IMR-90 (cell line): ENCODE measurements at regions not wholly inside any gene's neighbourhood (a gene's known extent, or its start where the extent isn't known, plus 50 kb on each side); places are given as distances from the start of the nearest gene placed in this dataset.

Experiments used
- ATAC-seq: fragments of 200-7000 bp; cut with Tn5 transposase; 2 replicates; pipeline ENCODE4 v1.9.1; 2020; ENCODE audit warnings: low read depth, mild to moderate bottlenecking, moderate library complexity
- BruUV-seq: library from RNA; stranded (reverse); fragments of 400-500 nt; replicated peaks from 2 replicates; lab custom pipeline; 2021; lab: Mats Ljungman, UMichigan
- CTCF ChIA-PET: fragments of 300-600 bp; formaldehyde crosslinking; extraction: SDS; loops from one replicate; lab custom pipeline; 2021; ENCODE audit warnings: antibody characterized with exemption; lab: Yijun Ruan, JAX
- POLR2A ChIA-PET: fragments of 300-600 bp; sonication (Branson Sonifier 250); formaldehyde crosslinking; loops from one replicate; lab custom pipeline; 2022; ENCODE audit warnings: antibody characterized with exemption; ENCODE audit not compliant: unreplicated experiment; lab: Charles Lee
- DNase-seq: peaks from one replicate; pipeline ENCODE4 v3.0.0; 2013
- H2AFZ ChIP-seq: replicated peaks from 2 replicates; pipeline ENCODE3; 2013; ENCODE audit warnings: low read length, mild to moderate bottlenecking; ENCODE audit not compliant: poor library complexity
- H2AK5ac ChIP-seq: 2 replicates; pipeline ENCODE4 v1.6.1; 2013; ENCODE audit warnings: low read depth, low read length, inconsistent platforms
- H2AK9ac ChIP-seq: replicated peaks from 2 replicates; pipeline ENCODE3; 2013; ENCODE audit warnings: mild to moderate bottlenecking, low read depth, low read length, moderate library complexity; ENCODE audit not compliant: poor library complexity
- H2BK120ac ChIP-seq: 2 replicates; pipeline ENCODE4 v1.6.1; 2013; ENCODE audit warnings: low read depth, low read length, inconsistent platforms
- H2BK15ac ChIP-seq: 3 replicates; pipeline ENCODE4 v1.6.1; 2013; ENCODE audit warnings: low read depth, low read length, inconsistent platforms
- H2BK20ac ChIP-seq: 2 replicates; pipeline ENCODE4 v1.6.1; 2013; ENCODE audit warnings: low read depth, mild to moderate bottlenecking, inconsistent platforms, low read length, moderate library complexity
- H2BK5ac ChIP-seq: 2 replicates; pipeline ENCODE4 v1.6.1; 2013; ENCODE audit warnings: mild to moderate bottlenecking, low read depth, low read length, inconsistent platforms; ENCODE audit not compliant: poor library complexity, severe bottlenecking
- H3K14ac ChIP-seq: replicated peaks from 2 replicates; pipeline ENCODE4 v1.6.1; 2013; ENCODE audit warnings: low read depth, low read length, inconsistent platforms
- H3K18ac ChIP-seq: 2 replicates; pipeline ENCODE4 v1.6.1; 2013; ENCODE audit warnings: low read depth, low read length, control low read depth
- H3K23ac ChIP-seq: 2 replicates; pipeline ENCODE4 v1.6.1; 2013; ENCODE audit warnings: low read depth, low read length, inconsistent platforms
- H3K27ac ChIP-seq: 2 replicates; pipeline ENCODE4 v1.5.1; 2013; ENCODE audit warnings: mild to moderate bottlenecking, control low read depth, low read length; ENCODE audit not compliant: insufficient read depth
- H3K27me3 ChIP-seq: 2 replicates; pipeline ENCODE4 v1.6.1; 2013; ENCODE audit warnings: low read length; ENCODE audit not compliant: control insufficient read depth, insufficient read depth
- H3K36me3 ChIP-seq: 2 replicates; pipeline ENCODE4 v1.6.1; 2013; ENCODE audit warnings: low read length, mixed read lengths; ENCODE audit not compliant: control insufficient read depth, insufficient read depth
- H3K4ac ChIP-seq: 2 replicates; pipeline ENCODE4 v1.6.1; 2013; ENCODE audit warnings: low read depth, low read length, inconsistent platforms
- H3K4me1 ChIP-seq: 2 replicates; pipeline ENCODE4 v1.6.1; 2013; ENCODE audit warnings: low read length, mixed read lengths; ENCODE audit not compliant: control insufficient read depth, insufficient read depth
- H3K4me2 ChIP-seq: 2 replicates; pipeline ENCODE4 v1.6.1; 2013; ENCODE audit warnings: low read depth, mild to moderate bottlenecking, control low read depth, low read length, moderate library complexity
- H3K4me3 ChIP-seq: 2 replicates; pipeline ENCODE4 v1.5.1; 2013; ENCODE audit warnings: low read depth, mild to moderate bottlenecking, control low read depth, low read length, moderate library complexity; ENCODE audit not compliant: insufficient read depth
- H3K56ac ChIP-seq: 2 replicates; pipeline ENCODE4 v1.6.1; 2013; ENCODE audit warnings: low read length, inconsistent platforms; ENCODE audit not compliant: insufficient read depth; ENCODE audit errors: extremely low read depth
- H3K79me1 ChIP-seq, 2 experiments: 2 replicates each; pipeline ENCODE4 v1.6.1; 2013; ENCODE audit warnings: low read length in 2 of 2, inconsistent platforms in 1 of 2, low read depth in 1 of 2
- H3K9ac ChIP-seq: 2 replicates; pipeline ENCODE4 v1.6.1; 2013; ENCODE audit warnings: low read depth, low read length, control low read depth
- H3K9me1 ChIP-seq: 2 replicates; pipeline ENCODE4 v1.6.1; 2013; ENCODE audit warnings: low read length, inconsistent platforms; ENCODE audit not compliant: insufficient read depth
- H3K9me3 ChIP-seq: 2 replicates; pipeline ENCODE4 v1.6.1; 2013; ENCODE audit warnings: low read length; ENCODE audit not compliant: control insufficient read depth, insufficient read depth
- H4K20me1 ChIP-seq: 2 replicates; pipeline ENCODE4 v1.6.1; 2013; ENCODE audit warnings: low read length, inconsistent platforms; ENCODE audit not compliant: insufficient read depth
- H4K5ac ChIP-seq: 2 replicates; pipeline ENCODE4 v1.6.1; 2013; ENCODE audit warnings: mild to moderate bottlenecking, low read depth, low read length, control low read depth
- H4K8ac ChIP-seq, 2 experiments: 2 replicates each; pipeline ENCODE4 v1.6.1; 2013; ENCODE audit warnings: low read depth in 2 of 2, low read length in 2 of 2, control low read depth in 1 of 2, inconsistent platforms in 1 of 2
- H4K91ac ChIP-seq: 2 replicates; pipeline ENCODE4 v1.6.1; 2013; ENCODE audit warnings: low read depth, low read length, inconsistent platforms; ENCODE audit not compliant: insufficient read depth
- CTCF ChIP-seq: conservative IDR thresholded peaks from 2 replicates; pipeline ENCODE4 v1.5.1; 2012; ENCODE audit warnings: mild to moderate bottlenecking, low read depth, low read length, improper control_type of control experiment
- ELK1 ChIP-seq: fragments of 150-350 bp; IDR thresholded peaks from 2 replicates; pipeline ENCODE4 v1.6.1; 2016; ENCODE audit warnings: low read depth, mild to moderate bottlenecking, low read length, moderate library complexity, borderline replicate concordance
- MAZ ChIP-seq: IDR thresholded peaks from 2 replicates; pipeline ENCODE4 v1.6.1; 2012; ENCODE audit warnings: low read depth, mild to moderate bottlenecking, low read length, improper control_type of control experiment, moderate library complexity, borderline replicate concordance
- RCOR1 ChIP-seq: IDR thresholded peaks from 2 replicates; pipeline ENCODE4 v1.6.1; 2012; ENCODE audit warnings: mild to moderate bottlenecking, low read length, improper control_type of control experiment; ENCODE audit not compliant: insufficient replicate concordance
- RFX5 ChIP-seq: IDR thresholded peaks from 2 replicates; pipeline ENCODE4 v1.8.0; 2012; ENCODE audit warnings: low read depth, mild to moderate bottlenecking, low read length, moderate library complexity
- SMC3 ChIP-seq: fragments of 150-350 bp; IDR thresholded peaks from 2 replicates; pipeline ENCODE4 v1.6.1; 2016; ENCODE audit warnings: low read depth, mild to moderate bottlenecking, antibody characterized with exemption, low read length, moderate library complexity
- WGBS, 2 experiments: methylation state at CpG; one replicate each; pipeline versions ENCODE4 v1.1.5 to v1.1.7; 2013; ENCODE audit warnings: missing lambda C conversion rate in 2 of 2; ENCODE audit not compliant: insufficient read length in 1 of 2; ENCODE audit errors: extremely low coverage in 2 of 2; 5-methylcytosine and 5-hydroxymethylcytosine counted together
- dilution Hi-C: fragments of 300-500 bp; cut with HindIII; formaldehyde crosslinking; loops from one replicate; pipeline ENCODE4 v1.14.3; 2018; ENCODE audit warnings: low sequenced_read_pairs; ENCODE audit not compliant: unreplicated experiment
- in situ Hi-C: fragments of 300-500 bp; cut with MboI; formaldehyde crosslinking; loops from 3 replicates; pipeline ENCODE4 v1.14.3; 2019; ENCODE audit warnings: low sequenced_read_pairs, inconsistent platforms, mixed read lengths
- intact Hi-C: fragments of 100-400 bp; cut with micrococcal nuclease; formaldehyde crosslinking; loops from 2 replicates; pipeline ENCODE4 v1.10.0; 2022

- POLR2A ChIA-PET = no interaction called here
- Histone ChIP-seq H3K4ac (peak overlapping the region; percentile 73; the same call in 1 of the 2 replicates), H4K8ac (0 out of 4 replicates have a peak overlapping the region, but pooled peaks of 1 of the 2 experiments have one; percentile 63), H2BK120ac (peak overlapping the region; percentile 92), H3K9ac (no peak overlapping the region), H3K23ac (no peak overlapping the region), H2BK5ac (peak overlapping the region; percentile 39), H4K5ac (peak overlapping the region; percentile 40), H3K9me1 (peaks cover 9% of the 10 kb centered on the region), H2AK5ac (no peak overlapping the region; the same call in 1 of the 2 replicates), H2BK15ac (peak overlapping the region; percentile 62; the same call in 1 of the 3 replicates), H3K9me3 (no peaks in the 10 kb centered on the region), H3K14ac (peak overlapping the region; percentile 49; the same call in 1 of the 2 replicates), H3K4me1 (peaks cover 16% of the 10 kb centered on the region), H3K79me1 (no peaks in the 10 kb centered on the region; a peak in 1 of 4 replicates), H3K27ac (peak overlapping the region; percentile 42; the same call in 1 of the 2 replicates), H3K27me3 (no peaks in the 10 kb centered on the region; the same call in 1 of the 2 replicates), H3K4me2 (peak overlapping the region; percentile 58), H3K18ac (peak overlapping the region; percentile 88; the same call in 1 of the 2 replicates), H4K20me1 (no peaks in the 10 kb centered on the region), H3K36me3 (no peaks in the 10 kb centered on the region), H4K91ac (peak overlapping the region; percentile 11; the same call in 1 of the 2 replicates), H2AFZ (no peak overlapping the region), H2AK9ac (no peak overlapping the region), H3K56ac (no peak overlapping the region), H3K4me3 (no peak overlapping the region), H2BK20ac (peak overlapping the region; percentile 86)
- WGBS, 2 experiments = no CpG with 5 or more reads among the region's 1 CpG
- CTCF ChIA-PET = interaction anchor here (1.8 kb wide), 1 partner anchor 18 kb away, joined by 4 read pairs; no protein-coding TSS in a partner anchor
- BruUV-seq = no TSS peak
- TF ChIP-seq MAZ (no peak), SMC3 (no peak), RCOR1 (no peak), ELK1 (no peak), CTCF (no peak), RFX5 (no peak)
- peak; percentile 73 for DNase-seq
- dilution Hi-C loops = no loop called here
- ATAC-seq = peak; percentile 72
- intact Hi-C loops = no loop called here
- in situ Hi-C loops = no loop called here
These were observed 114.5 kb upstream of the TANK start for GRCh38 chr2:161045726-161046125.
